Femur (tissue), 1 donor: ENCODE measurements at regions not wholly inside any gene's neighbourhood (a gene's known extent, or its start where the extent isn't known, plus 50 kb on each side); places are given as distances from the start of the nearest gene placed in this dataset.

ENCODE experiments used
- DNase-seq: peaks from one replicate; pipeline ENCODE4 v3.0.0-alpha.2; 2017

DNA sequence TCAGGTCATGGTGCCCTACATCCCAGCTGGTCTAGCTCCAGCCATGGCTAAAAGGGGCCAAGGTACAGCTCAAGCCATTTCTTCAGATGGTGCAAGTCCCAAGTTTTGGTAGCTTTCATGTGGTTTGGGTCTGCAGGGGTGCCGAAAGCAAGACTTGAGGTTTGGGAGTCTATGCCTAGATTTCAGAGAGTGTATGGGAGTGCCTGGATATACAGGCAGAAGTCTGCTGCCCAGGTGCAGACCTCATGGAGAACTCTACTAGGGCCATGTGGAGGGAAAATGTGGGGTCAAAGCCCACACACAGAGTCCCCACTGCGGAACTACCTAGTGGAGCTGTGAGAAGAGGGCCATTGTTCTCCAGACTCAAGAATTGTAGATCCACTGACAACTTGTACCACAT, 1000.9 kb upstream of the ADGRB3 start:
- no peak for DNase-seq

DNA sequence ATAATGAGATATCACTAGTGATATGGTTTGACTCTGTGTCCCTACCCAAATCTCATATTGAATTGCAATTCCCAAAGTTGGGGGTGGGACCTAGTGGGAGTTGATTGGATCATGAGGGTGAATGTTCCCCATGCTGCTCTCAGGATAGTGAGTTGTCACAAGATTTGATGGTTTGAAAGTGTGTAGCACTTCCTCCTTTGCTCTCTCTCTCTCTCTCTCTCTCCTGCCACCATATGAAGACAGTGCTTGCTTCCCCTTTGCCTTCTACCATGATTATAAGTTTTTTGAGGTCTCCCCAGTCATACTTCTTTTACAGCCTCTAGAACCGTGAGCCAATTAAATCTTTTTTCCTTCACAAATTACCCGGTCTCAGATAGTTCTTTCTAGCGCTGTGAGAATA, 1002.0 kb upstream of the ADGRB3 start:
- no peak for DNase-seq

DNA sequence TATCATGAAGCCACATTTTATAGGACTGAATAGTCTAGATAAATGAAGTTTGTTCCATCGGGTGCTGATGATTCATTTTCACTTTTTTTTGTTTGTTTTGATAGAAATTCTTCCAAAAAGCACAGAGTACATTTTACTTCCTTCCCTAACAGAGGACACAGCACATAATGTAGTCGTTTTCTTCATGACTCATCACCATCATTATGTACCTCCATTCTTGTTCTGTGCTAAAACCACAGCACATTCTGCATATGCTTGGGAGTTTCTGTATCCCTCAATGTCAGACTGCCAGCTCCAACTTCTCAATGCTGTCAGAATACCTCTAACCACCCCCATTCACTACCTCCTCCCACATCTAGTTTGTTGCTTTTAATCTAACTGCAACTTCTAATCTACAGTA, 1004.9 kb upstream of the ADGRB3 start:
- DNase-seq: no peak

DNA sequence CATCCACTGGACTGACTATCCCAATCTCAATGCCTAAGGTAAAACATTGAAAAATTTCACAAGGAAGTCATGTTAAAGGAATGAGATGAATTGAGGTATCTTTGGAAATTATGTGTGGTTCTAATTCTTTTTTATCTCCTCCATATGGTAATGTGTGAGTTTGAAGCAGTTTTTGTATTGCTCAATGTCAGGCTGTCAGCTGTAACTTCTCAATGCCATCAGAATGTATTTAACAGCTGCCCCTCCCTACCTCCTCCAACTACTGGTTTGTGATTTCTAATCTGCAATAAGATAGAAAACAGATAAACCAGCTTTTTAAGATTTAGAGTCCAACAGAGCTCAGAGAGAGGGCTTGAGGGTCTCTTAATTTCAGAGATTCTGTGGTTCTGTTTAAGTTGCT, 1005.8 kb upstream of the ADGRB3 start:
- no peak for DNase-seq

DNA sequence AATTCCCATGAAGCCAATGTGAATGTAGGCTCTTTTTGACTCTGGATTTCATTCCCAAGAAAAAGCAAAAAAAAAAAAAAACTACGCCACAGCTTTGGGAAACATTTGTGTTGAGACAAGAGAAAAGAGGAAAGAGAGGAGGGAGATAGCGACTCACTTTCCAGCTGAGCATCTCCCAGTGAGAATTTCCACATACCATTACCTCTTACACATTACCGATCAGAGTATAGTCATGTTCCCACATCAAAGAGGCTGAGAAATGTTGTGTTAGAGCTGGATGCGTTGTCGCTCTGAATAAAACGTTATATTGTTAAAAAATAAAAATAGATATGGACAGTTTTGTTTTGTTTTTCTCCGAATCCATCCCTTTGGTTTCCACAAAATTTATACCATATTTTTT, 1019.3 kb upstream of the ADGRB3 start:
- DNase-seq: no peak

DNA sequence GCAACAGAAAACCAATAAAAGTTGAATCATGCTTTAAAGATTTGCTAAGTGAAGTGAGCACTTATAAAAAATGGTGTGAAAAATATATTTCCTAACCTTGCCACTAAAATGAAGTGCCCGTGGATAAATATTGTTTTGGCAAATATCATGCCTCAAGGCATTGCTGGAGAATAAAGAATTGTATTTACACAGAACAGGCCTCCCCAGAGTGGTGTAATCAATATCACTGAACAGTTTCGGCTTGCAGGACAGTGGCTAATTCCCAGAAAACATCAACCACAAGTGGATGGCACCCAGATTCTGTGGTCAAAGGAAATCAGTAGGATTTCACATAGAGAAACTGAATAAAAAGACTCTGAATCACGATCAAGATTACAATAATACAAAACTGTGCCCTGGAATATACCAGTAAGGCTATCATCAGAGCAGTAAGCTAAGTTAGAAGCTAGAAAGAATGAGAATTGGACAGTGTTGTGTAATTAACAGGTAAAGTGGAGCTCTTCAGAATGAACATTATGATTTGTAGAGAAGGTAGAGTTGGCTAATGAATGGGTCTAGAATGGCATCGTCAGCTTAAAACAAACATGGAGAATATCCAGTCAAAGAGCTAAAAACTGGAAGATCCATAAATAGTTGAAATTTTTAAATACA, 1026.9 kb upstream of the ADGRB3 start:
- DNase-seq: no peak

DNA sequence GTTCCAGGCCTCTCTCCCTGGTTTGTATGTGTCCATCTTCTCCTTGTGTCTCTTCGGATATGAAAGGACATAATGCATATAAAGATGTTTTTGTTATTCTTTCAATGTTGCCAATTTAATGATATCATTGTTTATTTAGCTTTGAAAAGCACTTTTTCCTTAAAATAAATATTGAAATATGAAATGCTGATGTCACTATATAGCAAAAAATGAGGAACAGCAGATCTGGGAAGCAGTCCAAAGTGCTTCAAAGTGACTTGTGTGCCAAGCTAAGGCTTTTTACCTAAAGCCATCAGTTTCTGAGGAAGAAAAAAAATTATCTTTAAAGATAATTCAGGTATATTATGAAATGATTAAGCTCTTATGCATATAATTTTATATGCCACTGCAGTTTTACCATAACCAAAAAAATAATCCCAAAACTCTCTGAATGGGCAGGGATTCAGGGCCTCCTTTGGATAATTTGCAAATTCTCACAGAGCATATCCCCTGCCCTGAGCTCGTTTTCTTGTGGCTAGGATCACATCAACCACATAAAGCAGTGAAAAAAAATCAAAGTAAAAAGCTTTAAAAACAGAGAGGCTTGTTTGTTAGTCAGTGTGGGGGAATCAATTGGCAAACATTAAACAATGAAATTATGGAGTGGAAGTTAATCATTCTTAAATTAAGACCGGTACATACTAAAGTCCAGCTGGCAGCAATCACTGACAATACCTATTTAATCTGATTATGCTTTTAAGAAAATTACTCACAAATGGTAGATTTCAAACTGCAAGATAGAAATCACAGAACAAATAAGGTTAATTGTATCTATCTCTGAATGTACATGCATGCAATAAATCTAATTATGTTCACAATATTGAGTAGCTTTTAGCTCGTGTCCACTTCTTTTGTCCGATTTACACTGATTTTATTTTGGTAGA, 1027.9 kb upstream of the ADGRB3 start:
- no peak for DNase-seq

DNA sequence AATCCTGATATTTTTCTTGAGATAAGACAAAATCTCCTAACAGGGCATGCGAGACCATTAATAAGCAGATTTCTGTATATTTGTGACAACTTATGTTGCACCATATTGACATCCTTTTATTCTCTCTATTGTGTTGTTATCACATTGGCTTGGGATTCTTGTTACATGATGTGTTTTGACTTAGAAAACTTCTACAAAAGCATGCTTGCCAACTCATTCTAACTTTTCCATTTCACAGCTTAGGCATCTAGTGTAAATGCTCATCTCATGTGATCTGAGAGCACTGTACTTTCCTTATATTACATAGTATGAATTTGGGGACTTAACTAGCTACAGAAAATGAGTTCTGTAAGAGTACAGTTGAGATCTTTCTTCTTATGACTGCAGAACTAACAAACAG, 1040.7 kb upstream of the ADGRB3 start:
- DNase-seq: no peak

DNA sequence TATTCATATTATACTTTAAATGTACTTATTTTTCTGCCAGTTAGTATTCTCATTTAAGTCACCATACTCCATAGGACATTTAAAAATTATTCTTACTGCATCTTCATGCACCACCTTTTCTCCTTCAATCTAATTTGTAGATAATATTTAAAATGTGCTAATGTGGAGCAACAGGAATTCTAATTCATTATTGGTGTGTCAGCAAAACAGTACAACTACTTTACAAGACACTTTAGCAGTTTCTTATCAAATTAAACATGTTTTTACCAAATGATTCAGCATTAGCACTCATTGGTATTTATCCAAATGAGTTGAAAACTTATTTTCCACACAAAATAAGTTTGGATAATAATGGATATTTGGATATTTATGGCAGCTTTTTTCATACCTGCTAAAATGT, 1041.8 kb upstream of the ADGRB3 start:
- DNase-seq: no peak

DNA sequence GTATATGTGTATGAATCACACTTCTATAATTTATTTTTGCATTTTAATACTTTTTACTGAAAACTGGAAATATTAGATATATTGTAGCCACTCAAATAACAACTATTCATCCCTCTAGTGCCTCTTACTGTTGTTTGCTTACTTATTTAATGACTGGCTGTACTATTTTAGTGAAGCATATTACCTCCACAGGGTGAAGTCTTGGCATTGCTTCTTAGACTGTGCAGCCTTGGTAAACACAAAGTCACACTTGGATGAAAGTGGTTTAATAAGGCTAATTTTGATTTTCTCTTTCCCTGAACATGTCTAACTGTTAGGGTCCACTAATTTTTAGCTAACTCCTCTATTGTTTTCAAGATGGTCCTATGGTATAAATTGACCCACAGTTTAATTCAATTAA, 1043.2 kb upstream of the ADGRB3 start:
- DNase-seq: no peak

DNA sequence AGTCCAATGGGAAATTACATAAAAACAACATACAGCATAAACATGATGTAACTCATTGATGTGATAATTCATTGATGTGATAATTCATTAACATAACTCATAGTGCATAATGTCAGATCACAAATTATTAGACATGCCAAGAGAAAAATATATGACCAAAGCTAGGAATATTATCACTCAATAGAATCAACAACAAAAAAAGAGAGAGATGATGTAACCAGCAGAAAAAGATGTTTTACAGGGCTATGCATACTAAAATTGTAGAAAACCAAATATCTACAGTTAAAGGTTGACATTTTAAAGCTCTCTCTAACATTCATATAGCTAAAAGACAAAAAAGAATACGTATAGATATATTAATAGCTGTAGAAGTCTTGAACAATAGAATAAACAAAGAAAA, 1067.2 kb upstream of the ADGRB3 start:
- DNase-seq: no peak

DNA sequence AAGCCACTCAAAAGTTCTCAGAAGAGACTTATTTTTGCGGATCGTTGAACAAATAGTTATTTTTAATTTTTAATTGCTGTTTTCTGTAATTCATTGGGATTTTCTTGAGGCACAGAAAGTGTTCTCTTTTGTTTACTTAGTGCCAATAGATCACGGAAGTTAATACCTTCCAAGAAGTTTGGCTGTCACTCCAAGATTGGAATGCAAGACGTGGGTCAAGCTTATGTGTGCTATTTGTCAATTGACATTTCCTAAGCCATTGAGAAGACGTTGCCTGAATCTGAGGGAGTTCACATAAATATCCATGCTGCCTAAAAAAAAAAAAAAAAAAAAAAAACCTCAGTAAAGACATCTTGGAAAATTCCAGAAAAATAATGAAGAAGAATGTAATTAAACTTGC, 1071.4 kb upstream of the ADGRB3 start:
- DNase-seq: no peak

DNA sequence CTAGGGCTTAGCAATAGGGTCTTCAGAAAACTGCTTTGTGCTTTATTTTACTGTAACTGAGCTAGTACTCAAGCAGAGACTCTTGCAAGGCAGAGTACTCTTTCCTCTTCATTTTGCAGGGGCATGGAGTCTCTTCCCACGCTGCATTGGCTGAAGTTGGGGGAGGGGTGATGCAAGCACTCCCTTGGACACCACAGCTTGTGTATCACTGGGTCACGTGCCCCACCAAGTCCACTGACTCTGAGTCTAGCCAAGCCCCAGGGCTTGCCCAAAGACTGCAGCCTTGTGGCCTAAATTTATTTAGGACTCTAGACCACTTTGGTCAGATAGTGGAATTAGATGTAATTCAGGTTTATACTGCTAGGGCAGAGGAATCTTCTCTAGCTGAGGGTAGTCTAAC, 1075.0 kb upstream of the ADGRB3 start:
- no peak for DNase-seq

DNA sequence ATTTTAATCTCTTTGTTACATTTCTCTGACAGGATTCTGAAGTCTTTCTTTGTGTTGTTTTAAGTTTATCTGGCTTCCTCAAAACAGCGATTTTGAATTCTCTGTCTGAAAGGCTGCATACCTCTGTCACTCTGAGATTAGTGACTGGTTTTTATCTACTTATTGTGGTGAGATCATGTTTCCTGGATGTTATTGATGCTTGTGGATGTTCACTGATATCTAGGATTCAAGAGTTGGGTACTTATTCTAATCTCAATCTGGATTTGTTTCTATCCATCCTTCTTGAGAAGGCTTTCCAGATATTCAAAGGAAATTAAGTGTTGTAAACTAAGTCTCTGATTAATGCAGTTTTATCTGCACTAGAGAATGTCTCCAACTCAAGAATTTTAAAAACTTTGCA, 1076.1 kb upstream of the ADGRB3 start:
- no peak for DNase-seq

DNA sequence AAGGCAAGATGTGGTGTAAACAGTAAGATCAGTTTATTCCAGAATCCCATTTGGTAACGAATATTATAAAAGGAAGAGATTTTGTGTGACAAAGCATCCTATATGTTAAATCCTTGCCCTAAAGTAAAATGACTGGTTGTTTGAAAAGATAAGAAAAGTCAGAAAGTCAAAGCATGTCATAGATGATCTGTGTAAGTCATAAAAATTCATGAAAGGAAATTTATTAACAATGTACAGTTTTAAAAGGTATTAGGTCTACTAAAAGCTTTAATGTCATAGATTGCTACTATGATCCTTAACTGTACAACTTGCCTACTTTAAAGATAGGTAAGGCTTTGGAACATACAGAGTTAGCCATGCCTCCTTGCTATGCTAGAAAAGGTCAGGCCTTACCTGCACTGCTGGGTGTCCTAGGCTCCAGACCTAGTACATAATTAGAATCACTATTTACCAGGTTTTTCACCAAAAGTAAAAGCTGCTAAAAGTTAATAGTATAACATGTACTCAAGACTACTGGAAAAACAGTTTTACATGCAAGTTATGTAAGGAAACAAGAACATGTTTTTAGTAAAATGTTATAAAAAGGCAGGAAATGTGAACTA, 1090.1 kb upstream of the ADGRB3 start:
- no peak for DNase-seq

DNA sequence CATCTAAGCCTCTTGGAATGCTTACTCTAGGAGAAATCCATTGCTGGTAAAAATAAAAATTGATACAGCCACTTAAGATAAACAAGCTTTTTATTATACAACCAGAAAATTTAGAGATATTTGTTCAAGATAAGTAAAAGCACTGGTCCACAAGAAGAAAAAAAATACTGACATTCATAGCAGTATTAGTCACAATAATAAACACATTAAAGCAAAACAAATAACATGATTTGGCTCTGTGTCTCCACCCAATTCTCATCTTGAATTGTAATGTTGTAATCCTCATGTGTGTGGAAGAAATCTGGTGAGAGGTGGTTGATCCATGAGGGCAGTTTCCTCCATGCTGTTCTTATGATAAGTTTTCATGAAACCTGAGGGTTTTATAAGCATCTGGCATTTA, 1093.5 kb upstream of the ADGRB3 start:
- no peak for DNase-seq

DNA sequence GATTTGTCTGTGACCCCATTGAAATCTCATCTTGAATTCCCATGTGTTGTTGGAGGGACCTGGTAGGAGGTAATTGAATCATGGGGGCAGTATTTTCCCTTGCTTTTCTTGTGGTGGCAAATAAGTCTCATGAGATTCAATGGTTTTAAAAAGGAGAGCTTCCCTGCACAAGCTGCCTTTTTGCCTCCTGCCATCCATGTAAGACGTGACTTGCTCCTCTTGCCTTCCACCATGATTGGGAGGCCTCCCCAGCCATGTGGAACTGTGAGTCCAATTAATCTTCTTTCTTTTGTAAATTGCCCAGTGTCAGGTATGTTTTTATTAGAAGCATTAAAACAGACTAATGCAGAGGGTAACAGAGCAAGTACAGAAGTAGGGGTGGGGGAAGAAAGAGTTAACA, 1097.0 kb upstream of the ADGRB3 start:
- DNase-seq: no peak

DNA sequence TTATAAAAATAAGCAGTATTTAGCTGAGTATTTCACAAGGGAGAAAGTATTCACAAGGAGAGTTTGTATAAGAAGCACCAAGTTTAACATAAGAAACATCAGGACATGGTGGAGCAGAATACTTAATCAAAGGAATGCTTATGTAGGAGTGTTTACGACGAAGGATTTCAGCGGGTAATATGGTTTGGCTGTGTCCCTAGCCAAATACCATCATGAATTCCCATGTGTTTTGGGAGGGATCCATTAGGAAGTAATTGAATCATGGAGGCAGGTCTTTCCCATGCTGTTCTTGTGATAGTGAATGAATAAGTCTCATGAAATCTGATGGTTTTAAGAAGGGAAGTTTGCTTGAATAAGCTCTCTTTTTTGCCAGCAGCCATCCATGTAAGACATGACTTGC, 1099.1 kb upstream of the ADGRB3 start:
- DNase-seq: no peak

DNA sequence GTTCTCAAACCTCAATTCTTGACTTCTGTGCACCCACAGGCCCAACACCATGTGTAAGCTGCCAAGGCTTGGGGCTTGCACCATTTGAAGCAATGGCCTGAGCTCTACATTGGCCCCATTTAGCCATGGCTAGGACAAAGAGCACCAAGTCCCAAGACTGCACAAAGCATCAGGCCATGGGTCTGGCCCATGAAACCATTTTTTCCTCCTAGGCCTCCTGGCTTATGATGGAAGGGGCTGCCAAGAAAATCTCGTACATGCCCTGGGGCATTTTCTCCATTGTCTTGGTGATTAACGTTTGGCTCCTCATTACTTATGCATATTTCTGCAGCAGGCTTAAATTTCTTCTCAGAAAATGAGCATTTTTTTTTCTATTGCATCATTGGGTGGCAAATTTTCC, 1128.7 kb upstream of the ADGRB3 start:
- DNase-seq: no peak

DNA sequence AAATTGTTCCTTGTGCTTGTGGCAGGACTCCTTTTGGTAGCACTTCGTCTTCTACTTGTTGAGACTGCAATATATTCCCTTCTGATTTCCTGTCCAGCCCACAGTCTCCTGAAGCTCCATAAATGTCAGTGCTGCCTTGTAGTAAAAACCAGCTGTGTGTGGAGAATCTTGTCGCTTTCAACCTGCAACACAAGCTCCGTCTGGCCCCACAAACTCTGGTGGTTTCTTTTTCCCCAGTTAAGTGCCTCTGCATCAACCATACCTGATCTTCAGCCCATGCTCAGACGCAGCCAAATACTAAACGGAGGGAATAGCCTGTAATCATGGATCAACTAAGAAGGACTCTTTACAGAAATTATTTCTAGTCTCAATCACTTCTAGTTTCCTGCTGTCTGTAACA, 1133.3 kb upstream of the ADGRB3 start:
- DNase-seq: no peak

DNA sequence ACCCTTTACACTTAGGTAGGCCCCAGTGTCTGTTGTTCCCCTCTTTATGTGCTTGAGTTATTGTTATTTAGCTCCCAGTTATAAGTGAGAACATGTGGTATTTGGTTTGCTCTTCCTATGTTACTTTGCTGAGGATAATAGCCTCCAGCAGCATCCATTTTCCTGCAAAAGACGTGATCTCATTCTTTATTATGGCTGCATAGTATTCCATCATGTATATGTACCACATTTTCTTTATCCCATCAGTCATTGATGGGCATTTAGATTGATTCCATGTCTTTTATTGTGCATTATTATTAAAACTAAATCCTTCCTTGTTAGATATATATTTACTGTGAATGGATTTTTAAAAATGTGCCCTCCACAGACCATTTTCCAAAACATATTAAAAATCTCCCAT, 1137.3 kb upstream of the ADGRB3 start:
- DNase-seq: no peak

DNA sequence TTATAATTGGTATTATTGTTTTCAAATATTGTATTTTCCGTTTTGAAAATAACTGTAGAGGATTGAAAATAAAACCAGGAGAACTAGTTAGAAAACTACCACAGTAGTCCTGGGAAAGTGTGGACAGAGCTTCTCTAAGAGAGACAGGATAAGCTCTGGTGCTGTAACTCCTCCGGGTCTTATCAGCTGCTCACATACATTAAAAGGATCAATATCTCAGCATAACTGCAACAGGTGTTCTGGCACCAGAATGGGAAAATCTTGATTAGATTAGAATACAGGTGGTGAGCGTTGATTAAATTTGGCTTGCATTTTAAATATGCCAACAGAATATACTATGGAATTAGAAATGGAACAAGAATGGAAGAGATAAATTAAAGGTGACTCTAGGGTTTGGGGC, 1138.9 kb upstream of the ADGRB3 start:
- no peak for DNase-seq

DNA sequence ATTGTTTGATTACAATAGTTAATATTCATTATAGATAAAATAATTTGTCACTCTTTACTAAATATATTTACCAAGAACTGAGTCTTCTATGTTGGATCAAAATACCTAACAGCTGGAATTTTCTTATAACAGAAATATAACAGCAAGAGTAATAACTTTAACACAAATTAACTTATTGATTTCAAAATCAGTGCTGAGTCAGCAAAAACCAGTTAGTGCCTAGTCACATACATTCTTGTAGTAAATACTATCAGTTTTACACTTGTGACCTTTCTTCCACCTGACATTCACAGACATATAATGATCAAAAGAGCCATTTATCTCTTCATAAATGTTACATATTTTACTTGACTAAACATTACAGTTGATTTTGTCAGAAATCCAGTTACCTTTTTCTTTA, 1141.4 kb upstream of the ADGRB3 start:
- DNase-seq: no peak

DNA sequence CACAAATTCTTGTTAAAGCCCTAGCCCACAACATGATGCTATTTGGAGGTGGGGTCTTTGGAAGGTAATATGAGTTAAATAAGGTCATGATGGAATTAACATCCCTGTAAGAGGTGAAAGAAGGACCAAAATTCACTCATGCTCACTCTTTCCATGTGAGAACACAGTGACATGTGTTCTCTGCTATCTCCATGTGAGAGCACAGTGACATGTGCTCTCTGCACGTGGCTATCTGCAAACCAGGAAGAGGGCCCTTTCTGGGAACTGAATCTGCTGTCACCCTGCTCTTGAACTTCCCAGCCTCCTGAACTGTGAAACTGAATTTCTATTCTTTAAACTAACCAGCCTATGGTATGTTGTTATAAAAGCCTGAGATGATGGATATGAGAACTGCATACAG, 1159.4 kb upstream of the ADGRB3 start:
- no peak for DNase-seq
